ENCODE measurements at regions not wholly inside any gene's neighbourhood (a gene's known extent, or its start where the extent isn't known, plus 50 kb on each side); places are given as distances from the start of the nearest gene placed in this dataset.

DNA sequence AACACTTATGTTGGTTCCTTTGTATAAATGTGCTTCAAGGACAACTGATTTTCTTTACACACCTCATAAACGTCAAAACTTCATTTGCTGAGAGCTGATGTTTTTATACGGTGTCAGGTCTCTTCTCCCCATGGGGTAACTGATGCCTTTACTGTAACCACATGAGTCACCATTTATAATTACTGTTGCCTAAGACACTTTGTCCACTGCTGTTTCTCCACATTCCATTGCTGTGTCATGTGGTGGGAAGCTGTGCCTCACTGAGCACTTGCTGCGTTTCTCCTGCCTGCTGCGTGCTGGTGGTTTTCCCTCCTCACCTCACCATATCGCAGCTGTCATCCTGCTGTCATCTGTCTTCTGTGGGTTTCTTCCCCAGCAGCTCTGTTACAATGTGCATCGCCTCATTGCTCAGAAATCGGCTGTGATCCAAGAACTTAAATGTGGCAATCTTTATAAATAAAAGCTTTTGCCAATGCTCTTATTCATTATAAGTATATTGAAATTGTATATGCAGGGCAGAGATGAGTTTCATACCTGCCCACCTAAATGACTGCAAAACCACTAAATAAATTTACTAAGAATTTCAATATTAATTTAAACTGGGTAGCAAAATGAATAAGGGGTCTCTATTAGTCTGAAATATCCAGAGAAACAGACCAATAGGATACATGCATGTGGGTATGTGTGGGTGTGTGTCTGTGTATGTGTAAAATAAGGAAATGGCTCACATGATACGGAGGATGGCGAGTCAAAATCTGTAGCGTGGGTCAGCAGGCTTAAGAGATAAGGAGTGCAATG lies 547.0 kb upstream of the SLITRK5 start:
- ChIA-PET POLR2A (interaction anchor here (1.2 to 1.4 kb wide), 2 partner anchors 31 to 35 kb away, joined by 3 to 6 read pairs; no protein-coding TSS in a partner anchor), CTCF (no interaction called here)
- TF ChIP-seq, protein P1, sequence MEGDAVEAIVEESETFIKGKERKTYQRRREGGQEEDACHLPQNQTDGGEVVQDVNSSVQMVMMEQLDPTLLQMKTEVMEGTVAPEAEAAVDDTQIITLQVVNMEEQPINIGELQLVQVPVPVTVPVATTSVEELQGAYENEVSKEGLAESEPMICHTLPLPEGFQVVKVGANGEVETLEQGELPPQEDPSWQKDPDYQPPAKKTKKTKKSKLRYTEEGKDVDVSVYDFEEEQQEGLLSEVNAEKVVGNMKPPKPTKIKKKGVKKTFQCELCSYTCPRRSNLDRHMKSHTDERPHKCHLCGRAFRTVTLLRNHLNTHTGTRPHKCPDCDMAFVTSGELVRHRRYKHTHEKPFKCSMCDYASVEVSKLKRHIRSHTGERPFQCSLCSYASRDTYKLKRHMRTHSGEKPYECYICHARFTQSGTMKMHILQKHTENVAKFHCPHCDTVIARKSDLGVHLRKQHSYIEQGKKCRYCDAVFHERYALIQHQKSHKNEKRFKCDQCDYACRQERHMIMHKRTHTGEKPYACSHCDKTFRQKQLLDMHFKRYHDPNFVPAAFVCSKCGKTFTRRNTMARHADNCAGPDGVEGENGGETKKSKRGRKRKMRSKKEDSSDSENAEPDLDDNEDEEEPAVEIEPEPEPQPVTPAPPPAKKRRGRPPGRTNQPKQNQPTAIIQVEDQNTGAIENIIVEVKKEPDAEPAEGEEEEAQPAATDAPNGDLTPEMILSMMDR (IDR thresholded peaks at IDR 0.05; ENCODE audit: low read depth, low read length), result no peak
- Histone ChIP-seq H3K4me3 (ENCODE audit: low read depth, low read length) (peak overlapping the region; percentile 14; the same call in 1 of the 2 replicates), H3K9me3 (ENCODE audit: control insufficient read depth, insufficient read depth, low read length) (no peaks in the 10 kb centered on the region), H3K27ac (ENCODE audit: low read depth, low read length) (peak overlapping the region; percentile 66), H3K27me3 (ENCODE audit: control insufficient read depth, insufficient read depth, low read length) (no peaks in the 10 kb centered on the region)
- DNase-seq (ENCODE audit: low read depth, low spot score), result peak; percentile 98

DNA sequence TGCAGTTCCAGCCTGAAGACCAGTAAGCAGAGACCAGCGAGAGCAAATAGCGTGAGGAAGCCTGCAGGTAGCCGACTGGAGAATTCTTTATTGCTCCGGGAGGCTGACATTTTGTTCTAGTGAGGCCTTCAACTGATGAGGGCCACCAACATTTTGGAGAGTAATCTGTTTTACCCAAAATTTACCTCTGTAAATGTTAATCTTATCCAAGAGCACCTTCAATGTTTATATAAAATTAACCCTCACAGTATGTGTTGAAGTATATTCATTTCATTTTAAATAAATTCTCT lies 546.4 kb upstream of the SLITRK5 start:
- H3K27ac ChIP-seq (ENCODE audit: low read depth, low read length), result peak overlapping the region; percentile 66
- no peak for DNase-seq (ENCODE audit: low read depth, low spot score)
- peak overlapping the region; percentile 14; the same call in 1 of the 2 replicates for H3K4me3 ChIP-seq (ENCODE audit: low read depth, low read length)
- H3K9me3 ChIP-seq (ENCODE audit: control insufficient read depth, insufficient read depth, low read length), result no peaks in the 10 kb centered on the region
- CTCF ChIA-PET, result no interaction called here
- POLR2A ChIA-PET, result interaction anchor here (1.2 to 1.4 kb wide), 2 partner anchors 31 to 35 kb away, joined by 3 to 6 read pairs; no protein-coding TSS in a partner anchor
- H3K27me3 ChIP-seq (ENCODE audit: control insufficient read depth, insufficient read depth, low read length), result no peaks in the 10 kb centered on the region
- TF ChIP-seq, protein P1 (IDR thresholded peaks at IDR 0.05; ENCODE audit: low read depth, low read length), result no peak

DNA sequence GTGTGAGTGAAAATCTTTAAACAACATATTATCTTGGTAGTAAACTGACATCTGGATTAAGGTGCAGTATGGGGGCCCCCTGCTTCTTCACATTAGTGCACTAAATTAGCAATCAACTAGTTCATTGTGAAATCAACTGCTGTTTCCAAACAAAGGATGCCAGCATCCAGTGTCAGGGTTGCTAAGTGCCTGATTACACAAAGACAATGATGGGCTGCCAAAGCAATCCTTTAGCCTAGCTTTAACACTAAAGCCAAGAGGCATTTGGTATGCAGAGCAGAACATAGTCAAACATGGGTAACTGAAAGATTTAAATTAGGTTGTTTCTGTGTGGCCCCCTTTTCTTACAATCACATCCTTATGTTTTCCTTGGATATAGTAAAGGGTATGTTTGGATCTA lies 543.1 kb upstream of the SLITRK5 start:
- ChIA-PET POLR2A (no interaction called here), CTCF (no interaction called here)
- no peak overlapping the region for H3K4me3 ChIP-seq (ENCODE audit: low read depth, low read length)
- TF ChIP-seq, protein P1 (IDR thresholded peaks at IDR 0.05; ENCODE audit: low read depth, low read length), result no peak
- H3K9me3 ChIP-seq (ENCODE audit: control insufficient read depth, insufficient read depth, low read length), result no peaks in the 10 kb centered on the region
- no peak for DNase-seq (ENCODE audit: low read depth, low spot score)
- H3K27me3 ChIP-seq (ENCODE audit: control insufficient read depth, insufficient read depth, low read length), result no peaks in the 10 kb centered on the region
- H3K27ac ChIP-seq (ENCODE audit: low read depth, low read length), result no peak overlapping the region

DNA sequence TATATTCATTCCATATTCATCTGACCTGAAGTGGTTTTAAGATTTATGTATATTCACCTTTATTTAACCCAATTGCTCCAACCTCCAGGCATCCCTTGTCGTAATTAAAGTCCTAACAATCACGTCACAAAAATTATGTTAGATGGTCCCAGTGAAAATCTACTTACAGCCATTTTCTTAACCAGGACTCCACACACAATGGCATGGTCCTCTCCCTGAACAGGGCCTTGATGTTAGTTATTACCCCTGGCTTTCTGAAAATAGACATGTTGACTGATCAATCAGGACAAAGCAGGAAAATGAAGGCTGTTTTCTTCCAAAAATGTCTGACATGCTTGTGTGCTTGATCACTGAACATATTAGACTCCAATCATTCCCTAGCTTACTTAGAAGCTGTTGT lies 542.7 kb upstream of the SLITRK5 start:
- TF ChIP-seq, protein P1 (IDR thresholded peaks at IDR 0.05; ENCODE audit: low read depth, low read length), result no peak
- DNase-seq (ENCODE audit: low read depth, low spot score), result no peak
- ChIA-PET CTCF (no interaction called here), POLR2A (no interaction called here)
- Histone ChIP-seq H3K27me3 (ENCODE audit: control insufficient read depth, insufficient read depth, low read length) (no peaks in the 10 kb centered on the region), H3K27ac (ENCODE audit: low read depth, low read length) (no peak overlapping the region), H3K4me3 (ENCODE audit: low read depth, low read length) (no peak overlapping the region), H3K9me3 (ENCODE audit: control insufficient read depth, insufficient read depth, low read length) (no peaks in the 10 kb centered on the region)

DNA sequence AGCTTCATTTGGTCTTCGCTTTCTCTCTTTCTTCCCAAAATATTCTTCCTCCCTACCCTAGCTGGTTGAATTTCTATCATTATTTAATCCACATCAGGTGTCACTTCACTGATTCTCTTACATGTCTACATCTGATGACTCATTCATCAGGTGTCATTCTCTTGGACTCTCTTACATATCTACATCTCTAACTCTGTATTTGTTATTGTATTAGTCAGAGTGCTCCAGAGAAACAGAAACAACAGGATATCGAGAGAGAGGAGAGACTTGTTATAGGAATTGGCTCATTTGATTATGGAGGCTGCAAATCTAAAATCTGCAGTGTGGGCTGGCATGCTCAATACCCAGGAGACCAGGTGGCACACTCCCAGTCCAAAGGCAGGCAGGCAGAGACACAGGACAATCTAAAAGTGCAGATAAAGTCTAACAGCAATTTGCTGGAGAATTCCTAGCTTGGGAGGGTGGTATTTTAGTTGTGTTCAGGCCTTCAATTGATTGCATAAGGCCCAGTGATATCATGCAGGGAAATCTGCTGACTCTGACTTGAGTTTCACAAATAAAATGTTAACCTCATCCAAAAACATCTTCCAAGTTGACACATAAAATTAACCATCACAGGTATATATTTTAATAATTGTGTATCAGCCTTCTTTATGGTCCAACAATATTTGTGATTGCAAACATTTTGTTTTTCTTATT lies 541.4 kb upstream of the SLITRK5 start:
- TF ChIP-seq, protein P1 (IDR thresholded peaks at IDR 0.05; ENCODE audit: low read depth, low read length), result no peak
- H3K27me3 ChIP-seq (ENCODE audit: control insufficient read depth, insufficient read depth, low read length), result no peaks in the 10 kb centered on the region
- POLR2A ChIA-PET, result no interaction called here
- no peak overlapping the region for H3K4me3 ChIP-seq (ENCODE audit: low read depth, low read length)
- CTCF ChIA-PET, result no interaction called here
- no peak overlapping the region for H3K27ac ChIP-seq (ENCODE audit: low read depth, low read length)
- no peak for DNase-seq (ENCODE audit: low read depth, low spot score)
- no peaks in the 10 kb centered on the region for H3K9me3 ChIP-seq (ENCODE audit: control insufficient read depth, insufficient read depth, low read length)
